ENCODE measurements at regions not wholly inside any gene's neighbourhood (a gene's known extent, or its start where the extent isn't known, plus 50 kb on each side); places are given as distances from the start of the nearest gene placed in this dataset.
"Not testable (repeated sequence)": the region's sequence is repeated elsewhere in the genome, so short reads cannot be mapped to it uniquely, and the experiment has no call there.

DNA sequence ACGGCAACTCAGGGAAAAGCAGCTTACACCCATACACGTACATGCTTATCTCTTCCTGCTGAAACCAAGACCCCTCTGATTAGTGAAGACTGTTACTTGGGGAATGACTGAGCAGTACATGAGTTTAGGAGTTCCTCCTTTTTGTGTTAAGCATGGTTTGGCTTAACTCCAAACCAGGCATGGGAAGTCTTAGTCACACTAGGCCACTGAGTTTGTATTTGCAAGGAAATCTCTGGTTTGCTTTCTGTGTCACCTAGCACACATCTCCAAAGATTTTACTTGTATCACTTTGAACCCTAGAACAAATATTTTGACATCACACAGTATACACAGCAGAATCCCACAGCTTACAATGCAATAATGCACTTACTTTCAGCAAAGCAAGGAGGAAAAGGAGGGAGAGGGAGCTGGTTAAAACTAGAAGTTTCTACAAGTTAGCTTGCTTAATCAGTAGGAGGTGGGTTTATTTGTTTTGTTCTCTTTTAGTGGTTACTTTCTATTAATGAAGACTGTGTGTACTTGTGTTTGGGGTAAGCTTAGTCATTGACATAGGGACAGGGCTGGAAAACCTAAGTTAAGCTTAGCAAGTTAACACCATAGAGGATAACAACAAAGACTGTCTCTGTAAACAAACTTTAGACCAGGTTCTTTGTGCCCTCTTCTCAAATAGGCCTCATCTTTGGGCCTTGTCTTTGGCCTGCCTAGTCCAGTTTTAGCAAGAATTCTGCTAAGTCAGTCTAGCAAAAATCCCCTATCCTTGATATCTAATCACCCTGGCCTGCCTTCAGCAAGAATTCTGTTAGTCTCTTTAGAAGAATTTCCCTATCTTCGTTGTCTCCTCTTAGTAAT is 219.4 kb downstream of the MREG start:
- no peak overlapping the region for H3K4me3 ChIP-seq (ENCODE audit: low read depth in 1 of 2, low read length in 2 of 2)
- H3K4me1 ChIP-seq (ENCODE audit: control insufficient read depth in 1 of 2, insufficient read depth in 2 of 2, low read length in 2 of 2): peaks cover 0 to 22% of the 10 kb centered on the region in 2 donors
- peak overlapping the region; percentile 47 for H3K27ac ChIP-seq (ENCODE audit: low read length)
- no peaks in the 10 kb centered on the region for H3K9me3 ChIP-seq (ENCODE audit: control insufficient read depth in 1 of 2, low read length in 2 of 2)
- H3K27me3 ChIP-seq (ENCODE audit: low read depth, low read length): no peaks in the 10 kb centered on the region
- H3K36me3 ChIP-seq (ENCODE audit: control insufficient read depth in 1 of 2, insufficient read depth in 2 of 2, low read length in 2 of 2): no peaks in the 10 kb centered on the region

- Histone ChIP-seq H3K27ac (ENCODE audit: low read length) (no peak overlapping the region), H3K36me3 (ENCODE audit: control insufficient read depth in 1 of 2, insufficient read depth in 2 of 2, low read length in 2 of 2) (no peaks in the 10 kb centered on the region), H3K4me1 (ENCODE audit: control insufficient read depth in 1 of 2, insufficient read depth in 2 of 2, low read length in 2 of 2) (peaks cover 0 to 25% of the 10 kb centered on the region in 2 donors), H3K9me3 (ENCODE audit: control insufficient read depth in 1 of 2, low read length in 2 of 2) (no peaks in the 10 kb centered on the region), H3K4me3 (ENCODE audit: low read depth in 1 of 2, low read length in 2 of 2) (no peak overlapping the region), H3K27me3 (ENCODE audit: low read depth, low read length) (no peaks in the 10 kb centered on the region)
These were observed 221.8 kb downstream of the MREG start for GRCh38 chr2:215791481-215791937.

- Histone ChIP-seq H3K36me3 (ENCODE audit: control insufficient read depth in 1 of 2, insufficient read depth in 2 of 2, low read length in 2 of 2) (no peaks in the 10 kb centered on the region), H3K27ac (ENCODE audit: low read length) (no peak overlapping the region), H3K4me1 (ENCODE audit: control insufficient read depth in 1 of 2, insufficient read depth in 2 of 2, low read length in 2 of 2) (peaks cover 0 to 17% of the 10 kb centered on the region in 2 donors), H3K27me3 (ENCODE audit: low read depth, low read length) (no peaks in the 10 kb centered on the region), H3K9me3 (ENCODE audit: control insufficient read depth in 1 of 2, low read length in 2 of 2) (no peaks in the 10 kb centered on the region), H3K4me3 (ENCODE audit: low read depth in 1 of 2, low read length in 2 of 2) (no peak overlapping the region)
These were observed 222.6 kb downstream of the MREG start for GRCh38 chr2:215790523-215791421.

GRCh38 chr2:215787565-215788178 is 225.7 kb downstream of the MREG start:
- peaks cover 0 to 10% of the 10 kb centered on the region in 2 donors for H3K4me1 ChIP-seq (ENCODE audit: control insufficient read depth in 1 of 2, insufficient read depth in 2 of 2, low read length in 2 of 2)
- H3K4me3 ChIP-seq (ENCODE audit: low read depth in 1 of 2, low read length in 2 of 2): no peak overlapping the region
- no peaks in the 10 kb centered on the region for H3K9me3 ChIP-seq (ENCODE audit: control insufficient read depth in 1 of 2, low read length in 2 of 2)
- no peaks in the 10 kb centered on the region for H3K36me3 ChIP-seq (ENCODE audit: control insufficient read depth in 1 of 2, insufficient read depth in 2 of 2, low read length in 2 of 2)
- no peaks in the 10 kb centered on the region for H3K27me3 ChIP-seq (ENCODE audit: low read depth, low read length)
- H3K27ac ChIP-seq (ENCODE audit: low read length): no peak overlapping the region

- no peaks in the 10 kb centered on the region for H3K36me3 ChIP-seq (ENCODE audit: control insufficient read depth in 1 of 2, insufficient read depth in 2 of 2, low read length in 2 of 2)
- no peak overlapping the region for H3K4me3 ChIP-seq (ENCODE audit: low read depth in 1 of 2, low read length in 2 of 2)
- H3K27ac ChIP-seq (ENCODE audit: low read length): no peak overlapping the region
- no peaks in the 10 kb centered on the region for H3K27me3 ChIP-seq (ENCODE audit: low read depth, low read length)
- H3K9me3 ChIP-seq (ENCODE audit: control insufficient read depth in 1 of 2, low read length in 2 of 2): no peaks in the 10 kb centered on the region
- H3K4me1 ChIP-seq (ENCODE audit: control insufficient read depth in 1 of 2, insufficient read depth in 2 of 2, low read length in 2 of 2): peaks cover 0 to 10% of the 10 kb centered on the region in 2 donors
These were observed 226.3 kb downstream of the MREG start for GRCh38 chr2:215787025-215787424.

GRCh38 chr2:215784371-215784783 is 229.0 kb downstream of the MREG start:
- Histone ChIP-seq H3K27ac (ENCODE audit: low read length) (peak overlapping the region; percentile 59), H3K4me1 (ENCODE audit: control insufficient read depth in 1 of 2, insufficient read depth in 2 of 2, low read length in 2 of 2) (peaks cover 0 to 14% of the 10 kb centered on the region in 2 donors), H3K36me3 (ENCODE audit: control insufficient read depth in 1 of 2, insufficient read depth in 2 of 2, low read length in 2 of 2) (no peaks in the 10 kb centered on the region), H3K9me3 (ENCODE audit: control insufficient read depth in 1 of 2, low read length in 2 of 2) (no peaks in the 10 kb centered on the region), H3K4me3 (ENCODE audit: low read depth in 1 of 2, low read length in 2 of 2) (peak overlapping the region in 1 of 2 donors; percentile 3), H3K27me3 (ENCODE audit: low read depth, low read length) (no peaks in the 10 kb centered on the region)

GRCh38 chr2:215783640-215784039 is 229.7 kb downstream of the MREG start:
- H3K9me3 ChIP-seq (ENCODE audit: control insufficient read depth in 1 of 2, low read length in 2 of 2); H3K4me3 ChIP-seq (ENCODE audit: low read depth in 1 of 2, low read length in 2 of 2); H3K36me3 ChIP-seq (ENCODE audit: control insufficient read depth in 1 of 2, insufficient read depth in 2 of 2, low read length in 2 of 2); H3K27me3 ChIP-seq (ENCODE audit: low read depth, low read length); H3K27ac ChIP-seq (ENCODE audit: low read length): not testable (repeated sequence)
- peaks cover 0 to 14% of the 10 kb centered on the region in 2 donors for H3K4me1 ChIP-seq (ENCODE audit: control insufficient read depth in 1 of 2, insufficient read depth in 2 of 2, low read length in 2 of 2)

GRCh38 chr2:215782965-215783364 is 230.4 kb downstream of the MREG start:
- Histone ChIP-seq H3K27ac (ENCODE audit: low read length) (no peak overlapping the region), H3K36me3 (ENCODE audit: control insufficient read depth in 1 of 2, insufficient read depth in 2 of 2, low read length in 2 of 2) (no peaks in the 10 kb centered on the region), H3K4me1 (ENCODE audit: control insufficient read depth in 1 of 2, insufficient read depth in 2 of 2, low read length in 2 of 2) (peaks cover 0 to 14% of the 10 kb centered on the region in 2 donors), H3K4me3 (ENCODE audit: low read depth in 1 of 2, low read length in 2 of 2) (no peak overlapping the region), H3K27me3 (ENCODE audit: low read depth, low read length) (no peaks in the 10 kb centered on the region), H3K9me3 (ENCODE audit: control insufficient read depth in 1 of 2, low read length in 2 of 2) (no peaks in the 10 kb centered on the region)

DNA sequence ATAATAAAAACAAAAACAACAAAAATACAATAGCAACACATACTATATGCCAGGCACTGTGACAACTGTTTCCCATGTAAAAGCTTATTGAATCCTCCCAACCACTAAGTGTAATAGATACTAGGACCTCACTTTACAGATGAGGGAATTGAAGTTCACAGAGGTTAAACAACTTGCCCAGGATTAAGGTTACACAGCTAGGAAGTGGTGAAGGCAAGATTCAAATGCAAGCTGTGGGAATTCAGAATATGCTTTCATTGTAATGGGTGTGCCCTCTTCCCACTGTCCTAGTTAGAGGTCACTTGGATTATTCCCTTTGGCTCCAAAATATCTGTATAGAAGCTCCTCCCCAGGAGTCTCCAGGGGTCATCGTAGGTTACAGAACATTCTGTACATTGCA is 231.1 kb downstream of the MREG start:
- no peaks in the 10 kb centered on the region for H3K9me3 ChIP-seq (ENCODE audit: control insufficient read depth in 1 of 2, low read length in 2 of 2)
- no peaks in the 10 kb centered on the region for H3K36me3 ChIP-seq (ENCODE audit: control insufficient read depth in 1 of 2, insufficient read depth in 2 of 2, low read length in 2 of 2)
- H3K4me3 ChIP-seq (ENCODE audit: low read depth in 1 of 2, low read length in 2 of 2): no peak overlapping the region
- H3K4me1 ChIP-seq (ENCODE audit: control insufficient read depth in 1 of 2, insufficient read depth in 2 of 2, low read length in 2 of 2): peaks cover 0 to 14% of the 10 kb centered on the region in 2 donors
- H3K27me3 ChIP-seq (ENCODE audit: low read depth, low read length): no peaks in the 10 kb centered on the region
- H3K27ac ChIP-seq (ENCODE audit: low read length): no peak overlapping the region

GRCh38 chr2:215780907-215781685 is 232.3 kb downstream of the MREG start:
- Histone ChIP-seq H3K27me3 (ENCODE audit: low read depth, low read length) (no peaks in the 10 kb centered on the region), H3K4me3 (ENCODE audit: low read depth in 1 of 2, low read length in 2 of 2) (no peak overlapping the region), H3K36me3 (ENCODE audit: control insufficient read depth in 1 of 2, insufficient read depth in 2 of 2, low read length in 2 of 2) (no peaks in the 10 kb centered on the region), H3K27ac (ENCODE audit: low read length) (no peak overlapping the region), H3K9me3 (ENCODE audit: control insufficient read depth in 1 of 2, low read length in 2 of 2) (no peaks in the 10 kb centered on the region), H3K4me1 (ENCODE audit: control insufficient read depth in 1 of 2, insufficient read depth in 2 of 2, low read length in 2 of 2) (peaks cover 0 to 11% of the 10 kb centered on the region in 2 donors)
